H1 (cell line): ENCODE measurements at regions not wholly inside any gene's neighbourhood (a gene's known extent, or its start where the extent isn't known, plus 50 kb on each side); places are given as distances from the start of the nearest gene placed in this dataset.

Source experiments
- CTCF ChIA-PET: fragments of 300-600 bp; sonication (Branson Sonifier 250); formaldehyde crosslinking; loops from one replicate; lab custom pipeline; 2021; ENCODE audit not compliant: partially characterized antibody; lab: Charles Lee
- POLR2A ChIA-PET: fragments of 300-600 bp; sonication (Branson Sonifier 250); formaldehyde crosslinking; loops from one replicate; lab custom pipeline; 2021; ENCODE audit warnings: inconsistent platforms; ENCODE audit not compliant: partially characterized antibody; lab: Charles Lee
- DNase-seq, 2 experiments: peaks; one replicate each; pipeline versions ENCODE4 v3.0.0 to v3.0.0-alpha.2; 2010 to 2022; ENCODE audit warnings: low spot score in 2 of 2, low read depth in 1 of 2, mixed read lengths in 1 of 2
- FAIRE-seq: peaks from 2 replicates; lab custom pipeline; 2011; peaks lifted over from hg19 to GRCh38; lab: Jason Lieb, UNC
- H2AFZ ChIP-seq: 2 replicates; pipeline ENCODE4 v1.8.1; 2012; ENCODE audit warnings: low read length, inconsistent platforms
- H2AK5ac ChIP-seq: 2 replicates; pipeline ENCODE4 v1.6.1; 2013; ENCODE audit warnings: low read depth, low read length
- H2BK120ac ChIP-seq: replicated peaks from 2 replicates; pipeline ENCODE3; 2013; ENCODE audit warnings: low read depth, low read length, inconsistent platforms
- H2BK12ac ChIP-seq: 2 replicates; pipeline ENCODE4 v1.6.1; 2013; ENCODE audit warnings: low read depth, low read length
- H2BK15ac ChIP-seq: 2 replicates; pipeline ENCODE4 v1.6.1; 2013; ENCODE audit warnings: low read length
- H2BK20ac ChIP-seq: 2 replicates; pipeline ENCODE4 v1.6.1; 2013; ENCODE audit warnings: low read length
- H2BK5ac ChIP-seq: 2 replicates; pipeline ENCODE4 v1.6.1; 2013; ENCODE audit warnings: low read depth, low read length
- H3K14ac ChIP-seq: 2 replicates; pipeline ENCODE4 v1.6.1; 2013; ENCODE audit warnings: inconsistent platforms; ENCODE audit not compliant: insufficient read length
- H3K18ac ChIP-seq: 2 replicates; pipeline ENCODE4 v1.6.1; 2013; ENCODE audit warnings: low read length; ENCODE audit errors: extremely low read depth
- H3K23ac ChIP-seq: 2 replicates; pipeline ENCODE4 v1.6.1; 2013; ENCODE audit warnings: inconsistent platforms; ENCODE audit not compliant: insufficient read length
- H3K23me2 ChIP-seq: 2 replicates; pipeline ENCODE4 v1.6.1; 2013; ENCODE audit warnings: low read depth, low read length
- H3K27ac ChIP-seq: 2 replicates; pipeline ENCODE4 v1.6.1; 2011; ENCODE audit warnings: low read depth, low read length, inconsistent platforms
- H3K27me3 ChIP-seq, 4 experiments: replicated peaks in 1 of 4; 1 replicate in 1 of 4; 2 replicates in 3 of 4; pipeline versions ENCODE4 v1.6.1 to v1.8.1; 2011 to 2013; ENCODE audit warnings: low read length in 3 of 4, mild to moderate bottlenecking in 3 of 4, inconsistent platforms in 2 of 4, mixed read lengths in 2 of 4, moderate library complexity in 1 of 4; ENCODE audit not compliant: control insufficient read depth in 3 of 4, insufficient read depth in 3 of 4; ENCODE audit errors: extremely low read depth in 1 of 4
- H3K36me3 ChIP-seq, 4 experiments: 2 replicates each; pipeline versions ENCODE4 v1.6.1 to v1.8.1; 2011 to 2013; ENCODE audit warnings: mild to moderate bottlenecking in 4 of 4, low read length in 3 of 4, moderate library complexity in 2 of 4, control low read depth in 1 of 4, inconsistent platforms in 1 of 4; ENCODE audit not compliant: insufficient read depth in 4 of 4, control insufficient read depth in 2 of 4
- H3K4ac ChIP-seq: replicated peaks from 2 replicates; pipeline ENCODE3; 2013; ENCODE audit warnings: low read length, low read depth, mixed read lengths, inconsistent platforms; ENCODE audit not compliant: insufficient read length
- H3K4me1 ChIP-seq, 4 experiments: replicated peaks in 1 of 4; 1 replicate in 1 of 4; 2 replicates in 3 of 4; pipeline versions ENCODE4 v1.6.1 to v1.8.1; 2011 to 2013; ENCODE audit warnings: low read length in 3 of 4, inconsistent platforms in 2 of 4, mixed read lengths in 1 of 4; ENCODE audit not compliant: insufficient read depth in 4 of 4, control insufficient read depth in 3 of 4
- H3K4me2 ChIP-seq, 2 experiments: 2 replicates each; pipeline versions ENCODE4 v1.6.1 to v1.8.1; 2011 to 2013; ENCODE audit warnings: low read depth in 2 of 2, low read length in 2 of 2, control low read depth in 1 of 2, inconsistent platforms in 1 of 2, mild to moderate bottlenecking in 1 of 2; ENCODE audit not compliant: insufficient read depth in 1 of 2
- H3K4me3 ChIP-seq, 4 experiments: fragments of 200-600, 300-600 bp in 1 of 4; sonication (generic), shearing (Covaris generic), sonication (Bioruptor Twin) in 1 of 4; 2 replicates each; pipeline versions ENCODE4 v1.5.1 to v1.8.1; 2011 to 2016; ENCODE audit warnings: low read length in 4 of 4, low read depth in 3 of 4, control low read depth in 2 of 4, inconsistent platforms in 2 of 4, mild to moderate bottlenecking in 2 of 4, mixed read lengths in 1 of 4, moderate library complexity in 1 of 4; ENCODE audit not compliant: insufficient read depth in 2 of 4; ENCODE audit errors: extremely low read depth in 1 of 4
- H3K56ac ChIP-seq: replicated peaks from 2 replicates; pipeline ENCODE3; 2013; ENCODE audit warnings: low read depth, mild to moderate bottlenecking, mixed read lengths, low read length, inconsistent platforms; ENCODE audit not compliant: insufficient read length
- H3K79me1 ChIP-seq: 2 replicates; pipeline ENCODE4 v1.6.1; 2013; ENCODE audit warnings: low read depth, low read length, control low read depth
- H3K79me2 ChIP-seq, 2 experiments: 2 replicates each; pipeline versions ENCODE4 v1.6.1 to v1.8.1; 2012 to 2013; ENCODE audit warnings: low read length in 2 of 2, mild to moderate bottlenecking in 2 of 2, inconsistent platforms in 1 of 2; ENCODE audit not compliant: insufficient read depth in 2 of 2, control insufficient read depth in 1 of 2
- H3K9ac ChIP-seq, 4 experiments: replicated peaks in 1 of 4; 1 replicate in 1 of 4; 2 replicates in 3 of 4; pipeline versions ENCODE4 v1.6.1 to v1.8.1; 2011 to 2013; ENCODE audit warnings: low read depth in 3 of 4, low read length in 3 of 4, control low read depth in 2 of 4, mild to moderate bottlenecking in 2 of 4, moderate library complexity in 2 of 4, inconsistent platforms in 1 of 4; ENCODE audit errors: extremely low read depth in 1 of 4
- H3K9me3 ChIP-seq, 2 experiments: 2 replicates each; pipeline versions ENCODE4 v1.6.1 to v1.8.1; 2012 to 2013; ENCODE audit warnings: mild to moderate bottlenecking in 2 of 2, moderate library complexity in 2 of 2, control low read depth in 1 of 2, inconsistent platforms in 1 of 2, low read depth in 1 of 2, low read length in 1 of 2, mixed read lengths in 1 of 2; ENCODE audit not compliant: insufficient read depth in 2 of 2
- H4K20me1 ChIP-seq, 2 experiments: replicated peaks in 1 of 2; 2 replicates each; pipeline versions ENCODE3 to v1.8.1; 2011 to 2013; ENCODE audit warnings: inconsistent platforms in 2 of 2, low read length in 2 of 2, mild to moderate bottlenecking in 1 of 2; ENCODE audit not compliant: insufficient read depth in 2 of 2, control insufficient read depth in 1 of 2
- H4K5ac ChIP-seq: 2 replicates; pipeline ENCODE4 v1.6.1; 2013; ENCODE audit warnings: low read length, low read depth, mixed read lengths, inconsistent platforms; ENCODE audit not compliant: insufficient read length
- H4K8ac ChIP-seq: 2 replicates; pipeline ENCODE4 v1.8.0; 2013; ENCODE audit warnings: mild to moderate bottlenecking, moderate library complexity, low read length, inconsistent platforms; ENCODE audit not compliant: insufficient read depth; ENCODE audit errors: extremely low read depth
- H4K91ac ChIP-seq: replicated peaks from 2 replicates; pipeline ENCODE3; 2013; ENCODE audit warnings: low read length, mixed read lengths, inconsistent platforms; ENCODE audit not compliant: insufficient read length
- BCL11A ChIP-seq, 2 experiments: IDR thresholded peaks; one replicate each; pipeline ENCODE4 v1.6.1; 2011; ENCODE audit warnings: low read depth in 2 of 2, low read length in 2 of 2, mild to moderate bottlenecking in 2 of 2
- CBX8 ChIP-seq: fragments of 300-800, 300-1000 bp; sonication (generic); IDR thresholded peaks from 2 replicates; pipeline ENCODE4 v1.7.1; 2016; ENCODE audit warnings: low read depth, low read length, borderline replicate concordance
- KDM1A ChIP-seq: fragments of 200-600, 300-600 bp; sonication (generic); IDR thresholded peaks from 2 replicates; pipeline ENCODE4 v1.7.1; 2016; ENCODE audit warnings: mild to moderate bottlenecking, low read length, borderline replicate concordance
- NANOG ChIP-seq: IDR thresholded peaks from 2 replicates; pipeline ENCODE4 v1.6.1; 2011; ENCODE audit warnings: low read length, low read depth, mild to moderate bottlenecking, inconsistent platforms; ENCODE audit not compliant: insufficient read depth, poor library complexity, severe bottlenecking
- NRF1 ChIP-seq: IDR thresholded peaks from 2 replicates; pipeline ENCODE4 v1.6.1; 2011; ENCODE audit warnings: mild to moderate bottlenecking, low read depth, low read length, improper control_type of control experiment
- POLR2A ChIP-seq, 2 experiments: IDR thresholded peaks; 1 replicate in 1 of 2; 2 replicates in 1 of 2; pipeline ENCODE4 v1.6.1; 2011; ENCODE audit warnings: low read depth in 2 of 2, low read length in 2 of 2, mild to moderate bottlenecking in 2 of 2; ENCODE audit errors: control extremely low read depth in 1 of 2
- RAD21 ChIP-seq, 2 experiments: IDR thresholded peaks in 1 of 2; conservative IDR thresholded peaks in 1 of 2; 2 replicates each; pipeline ENCODE4 v1.6.1; 2011; ENCODE audit warnings: low read depth in 2 of 2, low read length in 2 of 2, improper control_type of control experiment in 1 of 2, inconsistent platforms in 1 of 2, mild to moderate bottlenecking in 1 of 2, moderate library complexity in 1 of 2
- RNF2 ChIP-seq: fragments of 200-900, 300-1000 bp; sonication (generic); IDR thresholded peaks from 2 replicates; pipeline ENCODE4 v1.7.1; 2016; ENCODE audit warnings: borderline replicate concordance, low read depth, mild to moderate bottlenecking, antibody characterized with exemption, low read length; ENCODE audit not compliant: poor library complexity, severe bottlenecking; ENCODE audit errors: missing control alignments
- SUZ12 ChIP-seq: fragments of 200-600 bp; sonication (generic); IDR thresholded peaks from 2 replicates; pipeline ENCODE4 v1.6.1; 2012; ENCODE audit warnings: mild to moderate bottlenecking, inconsistent platforms, low read length, moderate library complexity, mixed read lengths
- TAF1 ChIP-seq: IDR thresholded peaks from 2 replicates; pipeline ENCODE4 v1.6.1; 2011; ENCODE audit warnings: mild to moderate bottlenecking, low read depth, low read length
- TCF12 ChIP-seq: IDR thresholded peaks from 2 replicates; pipeline ENCODE4 v1.6.1; 2011; ENCODE audit warnings: low read depth, mild to moderate bottlenecking, low read length
- WGBS, 2 experiments: shearing (Covaris generic) in 1 of 2; methylation state at CpG; one replicate each; pipeline versions ENCODE4 v1.1.6 to v1.1.7; 2013 to 2015; ENCODE audit warnings: low lambda C conversion rate in 2 of 2, mixed read lengths in 2 of 2, inconsistent platforms in 1 of 2, low coverage in 1 of 2, missing lambda C conversion rate in 1 of 2; ENCODE audit not compliant: insufficient replicate concordance in 2 of 2, insufficient coverage in 1 of 2, insufficient read length in 1 of 2; ENCODE audit errors: extremely low coverage in 1 of 2, missing lambda C conversion rate in 1 of 2; 5-methylcytosine and 5-hydroxymethylcytosine counted together

DNA sequence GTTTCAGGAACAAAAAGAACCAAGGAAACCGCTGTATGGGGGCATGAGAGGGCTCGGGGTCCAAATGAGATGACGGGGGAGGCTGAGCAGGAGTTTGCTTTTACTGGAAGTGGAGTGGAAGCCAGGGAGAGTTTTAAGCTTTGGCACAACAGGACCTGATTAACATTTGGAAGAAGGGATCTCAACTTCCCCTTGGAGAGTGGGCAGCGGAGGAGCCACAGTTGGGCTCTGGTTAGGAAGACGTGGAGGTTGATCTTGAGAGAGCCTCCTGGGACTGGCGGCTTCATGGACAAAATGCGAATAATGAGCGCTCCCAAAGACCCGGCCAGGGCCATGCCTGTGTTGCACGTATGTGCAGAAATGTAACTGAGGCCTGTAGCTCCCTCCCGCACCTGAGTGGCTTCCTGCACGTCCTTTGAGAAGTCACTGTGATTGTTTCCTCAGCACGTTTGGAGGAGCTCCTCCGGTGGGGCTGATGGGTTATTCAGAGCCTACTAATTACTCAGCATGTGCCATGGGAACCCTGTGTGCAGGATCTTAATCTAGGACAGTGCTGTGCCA is 595.3 kb upstream of the MGMT start:
- no peak for FAIRE-seq
- Histone ChIP-seq H3K4me1 (0 out of 7 replicates have a peak, but pooled peaks cover 0 to 2% (median 0%) of the 10 kb centered on the region in 4 experiments), H4K20me1 (no peaks in the 10 kb centered on the region)
- no peak for TF ChIP-seq POLR2A (IDR thresholded peaks at IDR 0.05; ENCODE audit: control extremely low read depth in 1 of 2, low read depth in 2 of 2, low read length in 2 of 2)
- no peak for TF ChIP-seq BCL11A (IDR thresholded peaks at IDR 0.05; ENCODE audit: low read depth in 2 of 2, low read length in 2 of 2)
- no peak for TF ChIP-seq NANOG
- TF ChIP-seq NRF1, result no peak
- TF ChIP-seq CBX8, result no peak
- TF ChIP-seq RNF2, result no peak
- no peak for TF ChIP-seq SUZ12
- TF ChIP-seq TAF1, result no peak
- TF ChIP-seq KDM1A, result no peak
- TF ChIP-seq TCF12, result no peak
- TF ChIP-seq RAD21 (IDR thresholded peaks at IDR 0.05 in 1 of 2, conservative IDR thresholded peaks at IDR 0.05 in 1 of 2; ENCODE audit: low read depth in 2 of 2, low read length in 2 of 2), result no peak
- TF ChIP-seq, all 59 proteins: peak for 0
- Histone ChIP-seq H3K79me2 (no peaks in the 10 kb centered on the region), H3K14ac (no peak overlapping the region), H2BK12ac (no peak overlapping the region), H4K8ac (no peak overlapping the region), H3K23me2 (no peaks in the 10 kb centered on the region), H3K4ac (no peak overlapping the region), H4K5ac (no peak overlapping the region), H2AK5ac (no peak overlapping the region), H2BK5ac (no peak overlapping the region), H3K23ac (no peak overlapping the region), H3K79me1 (no peaks in the 10 kb centered on the region), H2BK15ac (no peak overlapping the region), H2BK120ac (no peak overlapping the region), H4K91ac (no peak overlapping the region), H2BK20ac (no peak overlapping the region), H3K18ac (no peak overlapping the region), H3K9ac (no peak overlapping the region), H3K4me3 (no peak overlapping the region), H3K4me2 (no peak overlapping the region), H3K27ac (no peak overlapping the region), H3K27me3 (no peaks in the 10 kb centered on the region), H3K36me3 (no peaks in the 10 kb centered on the region), H3K9me3 (no peaks in the 10 kb centered on the region), H2AFZ (0 out of 2 replicates have a peak overlapping the region, but pooled peaks have one; percentile 8), H3K56ac (no peak overlapping the region)
- ChIA-PET CTCF (interaction anchor here (1.0 to 1.4 kb wide), 2 partner anchors 9 to 12 kb away, joined by 3 to 4 read pairs; no protein-coding TSS in a partner anchor), POLR2A (no interaction called here)
- DNase-seq, result peak in 1 of 2 experiments; percentile 27
- 95% methylated on average over 14 of the region's 14 CpGs; no CpG with 5 or more reads in 1 of the 2 experiments for WGBS, 2 experiments
